COLO668 (cell line): ENCODE measurements at regions not wholly inside any gene's neighbourhood (a gene's known extent, or its start where the extent isn't known, plus 50 kb on each side); places are given as distances from the start of the nearest gene placed in this dataset.

Experiments used
- DNase-seq: peaks from one replicate; lab custom pipeline; 2025; ENCODE audit not compliant: unreplicated experiment; lab: John Stamatoyannopoulos, UW

GRCh38 chr7:41146429-41146828, 556.5 kb downstream of the INHBA start:
- DNase-seq = no peak

- no peak for DNase-seq
These were observed 557.2 kb downstream of the INHBA start for GRCh38 chr7:41145656-41146055.

- DNase-seq = no peak
These were observed 559.9 kb downstream of the INHBA start for GRCh38 chr7:41142904-41143473.

- no peak for DNase-seq
These were observed 563.1 kb downstream of the INHBA start for GRCh38 chr7:41139789-41140188.

GRCh38 chr7:41136551-41136950, 566.3 kb downstream of the INHBA start:
- no peak for DNase-seq

- no peak for DNase-seq
These were observed 567.4 kb downstream of the INHBA start for GRCh38 chr7:41135511-41135910.

GRCh38 chr7:41134300-41135255, 568.3 kb downstream of the INHBA start:
- DNase-seq = no peak

GRCh38 chr7:41133690-41134299, 569.1 kb downstream of the INHBA start:
- no peak for DNase-seq

- DNase-seq = no peak
These were observed 570.9 kb downstream of the INHBA start for GRCh38 chr7:41131956-41132355.

GRCh38 chr7:41130561-41131236, 572.2 kb downstream of the INHBA start:
- no peak for DNase-seq

GRCh38 chr7:41130086-41130485, 572.8 kb downstream of the INHBA start:
- DNase-seq = no peak

- no peak for DNase-seq
These were observed 577.5 kb downstream of the INHBA start for GRCh38 chr7:41125343-41125742.

GRCh38 chr7:41122256-41122987, 580.5 kb downstream of the INHBA start:
- DNase-seq = no peak

- DNase-seq = no peak
These were observed 581.7 kb downstream of the INHBA start for GRCh38 chr7:41121228-41121627.

- DNase-seq = no peak
These were observed 584.4 kb downstream of the INHBA start for GRCh38 chr7:41118486-41118885.

- no peak for DNase-seq
These were observed 585.5 kb downstream of the INHBA start for GRCh38 chr7:41117431-41117830.

- DNase-seq = no peak
These were observed 586.1 kb downstream of the INHBA start for GRCh38 chr7:41116817-41117216.

GRCh38 chr7:41116337-41116736, 586.6 kb downstream of the INHBA start:
- no peak for DNase-seq

- no peak for DNase-seq
These were observed 588.2 kb downstream of the INHBA start for GRCh38 chr7:41114691-41115090.

GRCh38 chr7:41114131-41114530, 588.8 kb downstream of the INHBA start:
- no peak for DNase-seq

- no peak for DNase-seq
These were observed 589.2 kb downstream of the INHBA start for GRCh38 chr7:41113719-41114118.
